Embryonic facial prominence (tissue), 1 donor: ENCODE measurements at regions not wholly inside any gene's neighbourhood (a gene's known extent, or its start where the extent isn't known, plus 50 kb on each side); places are given as distances from the start of the nearest gene placed in this dataset.
"Not testable (repeated sequence)": the region's sequence is repeated elsewhere in the genome, so short reads cannot be mapped to it uniquely, and the experiment has no call there.

ENCODE experiments used
- DNase-seq: peaks from one replicate; pipeline ENCODE4 v3.0.0-alpha.2; 2016; ENCODE audit errors: extremely low spot score

DNA sequence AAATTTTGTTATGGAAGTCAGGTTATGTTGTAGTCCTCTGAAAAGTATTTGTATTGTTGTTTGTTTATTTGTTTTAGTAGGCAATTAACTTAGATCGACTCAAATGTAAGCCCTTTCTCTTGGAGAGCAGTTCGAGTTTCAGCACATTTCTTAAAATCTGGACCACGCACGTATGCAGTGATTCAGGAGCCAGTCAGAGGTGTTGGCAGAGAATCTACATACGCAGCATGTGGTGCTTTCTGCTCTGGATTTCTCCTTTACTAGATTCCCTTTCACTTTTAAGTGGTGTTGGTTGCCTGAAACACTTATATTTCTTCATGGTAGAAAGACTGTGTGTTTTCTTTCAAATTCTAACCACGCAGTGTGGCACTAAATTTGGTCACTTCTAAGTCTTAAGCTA lies 773.9 kb upstream of the LRATD1 start:
- no peak for DNase-seq

DNA sequence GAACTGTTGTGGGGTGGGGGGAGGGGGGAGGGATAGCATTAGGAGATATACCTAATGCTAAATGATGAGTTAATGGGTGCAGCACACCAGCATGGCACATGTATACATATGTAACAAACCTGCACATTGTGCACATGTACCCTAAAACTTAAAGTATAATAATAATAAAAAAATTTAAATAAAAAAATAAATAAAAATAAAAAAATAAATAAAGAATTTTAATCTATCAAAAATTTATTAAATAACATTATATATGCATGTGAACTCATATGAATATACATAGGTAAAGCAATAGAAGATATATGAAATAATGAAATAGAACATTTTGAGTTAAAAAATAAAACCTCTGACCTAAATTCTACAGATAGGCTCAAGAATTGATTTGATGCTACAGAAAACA lies 764.2 kb upstream of the LRATD1 start:
- not testable (repeated sequence) for DNase-seq

DNA sequence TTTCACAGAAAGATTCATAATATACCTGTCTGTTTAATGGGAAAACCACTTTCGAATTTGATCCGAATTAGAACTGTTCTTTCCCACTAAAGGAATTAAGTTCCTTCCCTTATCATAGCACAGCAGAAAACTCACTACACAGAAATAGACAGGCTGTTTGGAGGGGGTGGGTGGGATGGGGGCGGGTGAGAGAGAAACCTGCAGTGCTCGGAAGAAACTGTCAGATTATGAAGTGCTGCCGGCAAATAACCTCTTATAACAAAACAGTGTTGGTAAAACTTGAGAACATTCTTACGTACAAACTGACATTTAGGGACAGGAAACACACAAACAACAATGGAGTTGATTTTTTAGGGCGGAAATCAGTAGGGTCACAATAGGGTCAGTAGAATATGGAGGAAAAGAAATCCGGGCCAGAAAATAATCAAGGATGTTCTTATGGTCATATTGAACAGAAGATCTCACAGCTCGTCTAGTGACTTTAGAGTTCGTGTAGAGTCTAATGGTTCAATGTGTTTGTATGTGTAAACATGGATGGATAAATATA lies 756.0 kb upstream of the LRATD1 start:
- DNase-seq: no peak

DNA sequence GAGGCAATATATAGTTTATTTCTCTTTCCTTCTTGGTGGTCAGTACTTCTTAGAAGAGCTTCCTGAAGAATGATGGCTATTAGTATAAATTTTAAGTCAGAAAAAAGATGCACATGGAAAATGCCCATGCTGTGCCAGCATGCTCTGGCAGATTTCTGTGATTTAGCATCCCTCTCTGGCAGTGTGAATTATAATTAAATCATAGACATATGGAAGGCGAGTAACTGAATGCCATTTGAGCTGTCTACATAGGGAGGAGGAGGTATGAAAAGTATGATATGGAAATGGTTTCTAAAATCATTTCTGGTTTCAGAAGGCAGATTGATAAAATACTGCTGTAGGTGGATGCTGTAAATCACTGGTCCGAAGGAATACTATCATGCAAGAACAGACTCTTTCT lies 754.9 kb upstream of the LRATD1 start:
- no peak for DNase-seq

DNA sequence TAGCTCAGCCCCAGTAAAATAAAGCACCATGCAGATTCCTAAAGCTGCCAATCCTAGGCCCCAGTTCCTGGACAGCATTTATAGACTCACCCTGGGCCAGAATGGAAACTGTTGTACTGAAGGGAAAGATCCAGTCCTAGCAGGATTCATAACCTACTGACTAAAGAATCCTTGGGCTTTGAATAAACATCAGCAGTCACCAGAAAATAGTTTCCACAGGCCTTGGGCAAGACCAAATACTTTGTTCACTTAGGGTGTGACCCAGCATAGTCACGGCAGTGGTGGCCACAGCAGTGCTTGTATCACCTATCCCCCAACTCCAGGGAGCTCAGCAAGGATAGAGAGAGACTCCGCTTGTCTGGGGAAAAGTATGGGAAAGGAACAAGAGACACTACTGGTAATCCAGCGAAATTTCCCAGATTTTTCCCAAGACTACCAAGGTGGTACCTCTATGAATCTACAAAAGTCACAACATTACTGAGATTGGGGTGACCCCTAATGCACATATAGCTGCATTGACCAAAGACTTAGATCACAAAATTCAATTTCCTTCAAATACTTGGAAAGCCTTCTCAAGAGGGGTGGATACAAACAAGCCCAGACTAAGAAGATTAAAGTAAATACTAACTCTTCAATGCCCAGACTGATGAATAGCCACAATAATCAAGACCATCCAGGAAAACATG lies 748.1 kb upstream of the LRATD1 start:
- DNase-seq: no peak

DNA sequence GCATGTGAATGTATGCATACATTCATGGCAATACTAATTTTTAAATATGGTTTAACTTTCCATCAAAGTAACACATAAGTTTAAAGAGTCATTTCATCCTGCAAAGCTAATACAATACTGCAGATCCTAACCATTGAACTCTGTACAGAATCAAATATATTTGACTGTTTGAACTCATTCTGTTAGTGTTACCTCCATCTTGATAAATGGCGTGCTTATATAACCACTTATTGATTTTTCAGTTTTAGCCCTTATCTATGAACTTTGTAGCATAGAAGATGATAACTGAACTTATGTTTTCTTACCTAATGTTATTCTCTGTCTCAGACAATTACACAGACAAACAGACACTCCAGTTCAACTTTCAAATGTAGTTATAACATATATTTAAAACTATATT lies 731.0 kb upstream of the LRATD1 start:
- no peak for DNase-seq

DNA sequence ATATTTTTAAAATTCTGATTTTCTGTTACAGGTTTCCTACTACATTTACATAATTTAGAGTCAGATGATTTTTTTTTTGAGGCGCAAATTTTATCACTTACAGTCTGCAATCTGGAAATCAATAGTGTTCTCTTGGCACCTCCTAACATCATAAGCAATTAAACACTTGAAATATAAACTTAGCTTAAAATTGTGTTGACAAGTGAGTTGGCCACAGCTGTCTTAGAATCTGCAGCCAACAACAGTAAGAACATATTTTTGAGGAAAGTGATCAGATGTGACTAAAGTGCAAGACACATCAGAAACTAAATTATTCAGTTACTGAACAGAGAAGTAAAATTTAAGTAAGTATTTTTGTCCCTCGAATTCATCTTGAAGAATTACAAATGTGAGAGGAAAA lies 726.7 kb upstream of the LRATD1 start:
- no peak for DNase-seq

DNA sequence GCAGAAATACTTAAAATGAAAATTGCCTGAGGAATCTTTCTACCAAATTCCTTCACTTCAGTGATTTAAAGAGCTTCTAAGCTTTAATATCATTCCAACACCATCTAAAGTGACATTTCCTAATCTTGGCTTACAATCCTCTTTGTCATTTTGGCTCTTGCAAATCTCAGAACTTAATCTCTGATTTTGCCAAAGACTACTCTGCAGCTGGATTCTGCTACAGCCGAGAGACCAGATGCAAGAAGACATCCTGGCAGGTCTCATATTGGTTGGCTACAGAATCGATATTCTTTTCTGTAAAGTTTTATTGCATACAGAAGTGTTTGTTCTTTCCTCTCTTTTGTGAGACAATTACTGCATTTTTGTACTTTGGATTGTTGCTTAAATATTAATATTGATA lies 716.5 kb upstream of the LRATD1 start:
- no peak for DNase-seq

DNA sequence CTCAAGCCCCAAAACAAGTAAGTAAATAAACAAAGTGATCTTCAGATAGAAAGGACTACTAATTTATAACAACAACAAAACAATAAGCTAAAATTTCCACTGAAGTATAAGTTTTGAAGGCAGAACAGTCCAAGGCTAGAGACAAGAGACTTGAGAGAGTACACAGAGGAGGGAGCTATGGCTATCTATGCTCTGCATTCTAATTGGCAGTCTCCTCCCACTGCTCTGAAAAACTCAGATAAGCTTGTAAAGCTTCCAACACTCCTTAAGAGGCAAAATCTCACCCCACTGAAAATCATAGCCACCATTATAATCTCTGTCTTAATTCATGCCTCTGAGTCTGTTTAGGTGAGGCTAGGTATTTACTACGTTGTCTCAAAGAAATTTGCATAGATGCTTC lies 714.6 kb upstream of the LRATD1 start:
- DNase-seq: no peak

DNA sequence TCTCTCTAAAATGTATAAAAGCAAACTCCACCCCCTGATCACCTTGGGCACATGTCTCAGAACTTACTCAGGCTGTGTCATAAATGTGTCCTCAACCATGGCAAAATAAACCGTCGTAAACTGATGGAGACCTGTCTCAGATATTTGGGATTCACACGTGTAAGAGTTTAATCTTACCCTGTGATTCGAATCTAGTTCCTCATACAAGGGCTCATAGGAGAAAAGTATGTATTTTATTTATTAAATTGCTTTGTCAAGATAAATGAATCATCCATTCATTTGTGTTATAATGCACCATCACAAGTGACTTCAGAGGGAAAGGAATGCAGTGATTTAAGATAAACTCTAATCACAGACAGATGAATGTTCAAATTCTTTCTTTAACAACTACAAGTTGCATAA lies 712.5 kb upstream of the LRATD1 start:
- DNase-seq: no peak

DNA sequence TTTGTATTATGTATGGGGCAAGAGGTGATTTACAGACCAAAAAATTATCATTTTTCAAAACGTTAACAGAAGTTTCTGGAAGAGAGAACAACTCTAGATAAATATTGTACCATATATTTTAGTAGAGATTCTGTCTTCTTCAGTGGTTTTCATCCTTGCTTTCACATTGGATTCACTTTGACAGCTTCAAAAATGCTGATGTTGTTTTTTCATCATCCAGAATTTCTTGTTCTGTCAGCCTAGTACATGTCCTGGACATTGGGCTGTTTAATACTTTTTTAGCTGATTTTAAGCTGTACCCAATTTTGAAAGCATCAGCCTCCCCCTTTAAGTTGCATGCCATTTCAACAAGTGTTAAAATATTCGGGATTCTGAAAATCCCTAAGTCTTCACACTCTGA lies 711.3 kb upstream of the LRATD1 start:
- no peak for DNase-seq

DNA sequence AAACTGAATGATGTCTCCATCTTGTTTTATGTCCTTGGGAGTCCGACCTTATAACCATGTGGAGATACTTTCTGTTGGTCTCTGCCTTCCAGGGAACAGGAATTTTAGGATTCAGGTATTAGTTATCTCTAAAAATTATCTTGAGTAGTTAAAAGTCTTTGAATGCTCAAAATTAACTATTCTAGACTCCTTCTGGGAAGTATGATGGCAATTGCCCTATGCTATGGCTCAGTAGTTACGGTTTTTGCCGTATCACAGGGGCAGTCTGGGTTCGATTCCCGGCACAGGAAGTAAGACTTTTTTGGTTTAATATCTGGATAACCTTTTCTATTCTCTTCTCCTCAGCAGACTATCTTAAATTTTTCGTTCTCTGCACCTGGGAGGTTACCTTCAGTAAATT lies 708.7 kb upstream of the LRATD1 start:
- no peak for DNase-seq

DNA sequence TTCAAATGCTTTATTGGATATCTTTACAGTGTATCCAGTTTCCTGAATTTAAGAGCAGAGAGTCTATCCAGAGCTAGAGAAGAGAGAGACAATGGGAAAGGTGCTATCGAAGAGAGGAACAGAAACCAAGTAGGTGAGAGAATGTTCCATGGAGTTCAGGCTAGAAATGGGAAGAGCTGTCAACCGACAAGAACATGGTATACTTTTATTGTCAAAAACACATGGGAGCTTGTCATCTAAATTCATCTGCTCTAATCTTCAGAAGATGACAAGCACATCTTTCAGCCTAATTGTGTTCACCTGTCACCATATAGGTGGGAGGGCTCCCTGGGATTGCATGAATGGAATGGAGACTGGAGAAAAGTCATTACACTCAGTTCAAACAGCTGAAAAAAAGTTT lies 690.4 kb upstream of the LRATD1 start:
- no peak for DNase-seq

DNA sequence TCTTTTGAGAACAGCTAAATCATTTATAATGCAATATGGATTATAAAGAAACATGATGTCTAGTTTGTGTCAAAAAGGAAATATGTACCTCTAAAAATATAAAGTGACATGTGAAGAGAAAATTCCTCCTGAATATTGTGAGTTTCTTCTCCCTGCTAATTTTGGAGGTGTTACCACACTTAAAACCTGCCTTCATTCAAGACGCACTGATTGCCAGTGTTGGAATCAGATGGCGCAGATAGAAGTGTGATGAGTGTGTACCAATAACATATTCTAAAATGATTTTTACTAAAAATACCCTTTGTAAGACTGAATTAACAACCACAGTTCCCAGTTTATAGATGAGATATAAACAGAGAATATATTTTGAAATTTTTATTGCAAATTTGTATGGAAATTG lies 681.8 kb upstream of the LRATD1 start:
- no peak for DNase-seq

DNA sequence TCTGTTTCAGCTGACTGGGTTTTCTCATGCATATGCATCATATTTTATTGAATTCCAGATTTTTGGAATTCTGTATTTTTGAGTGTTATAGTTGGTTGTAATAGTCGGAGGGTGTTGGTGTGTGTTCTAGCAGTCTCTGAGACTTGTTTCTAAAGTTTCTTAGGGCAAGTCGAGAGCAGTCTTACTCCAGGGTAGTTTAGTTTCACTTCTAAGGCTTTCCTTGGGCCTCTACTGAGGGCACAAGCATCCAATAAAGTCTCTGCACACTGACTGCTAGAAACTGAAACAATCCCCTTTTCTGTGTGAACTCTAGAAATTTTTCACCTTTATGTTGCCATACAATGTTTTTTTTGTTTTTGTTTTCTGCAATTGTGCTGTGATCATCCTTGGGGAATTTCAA lies 663.7 kb upstream of the LRATD1 start:
- DNase-seq: no peak

DNA sequence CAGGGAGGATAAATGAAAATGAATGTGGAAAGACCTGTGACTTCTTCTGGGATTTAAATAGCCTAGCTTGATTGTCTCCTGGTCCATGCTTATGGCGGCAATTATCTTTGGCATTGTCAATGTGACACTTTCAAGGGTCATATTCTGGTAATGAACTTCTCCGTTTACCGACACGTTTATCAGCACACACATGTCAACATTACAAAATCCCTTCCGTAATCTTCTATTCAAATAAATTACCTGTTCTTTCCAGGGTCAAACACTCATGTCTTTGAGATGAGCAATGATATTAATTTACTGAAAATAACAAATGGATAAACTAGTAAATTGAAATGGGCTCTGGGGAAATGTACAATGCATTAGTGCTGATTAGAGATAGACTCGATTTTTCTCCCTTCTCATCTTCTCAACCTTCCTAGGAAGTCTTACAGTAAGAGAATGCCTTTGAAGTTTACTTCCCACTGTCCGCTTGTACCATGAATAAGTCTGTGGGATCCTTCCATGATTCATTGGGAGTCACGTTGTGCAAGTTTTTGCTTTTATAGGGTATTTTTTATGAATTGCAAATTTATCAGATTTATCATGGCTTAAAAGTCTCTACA lies 646.3 kb upstream of the LRATD1 start:
- DNase-seq: no peak

DNA sequence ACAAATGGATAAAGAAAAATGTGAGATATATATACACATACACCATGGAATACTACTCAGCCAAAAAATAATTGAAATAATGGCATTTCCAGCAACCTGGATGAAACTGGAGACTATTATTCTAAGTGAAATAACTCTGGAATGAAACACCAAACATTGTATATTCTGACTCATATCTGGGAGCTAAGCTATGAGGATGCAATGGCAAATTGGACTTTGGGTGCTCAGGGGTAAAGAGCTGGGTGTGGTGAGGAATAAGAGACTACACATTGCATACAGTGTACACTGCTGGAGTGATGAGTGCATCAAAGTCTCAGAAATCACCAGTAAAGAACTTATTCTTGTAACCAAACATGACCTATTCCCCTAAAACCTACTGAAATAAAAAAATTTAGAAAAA lies 636.0 kb upstream of the LRATD1 start:
- DNase-seq: no peak

DNA sequence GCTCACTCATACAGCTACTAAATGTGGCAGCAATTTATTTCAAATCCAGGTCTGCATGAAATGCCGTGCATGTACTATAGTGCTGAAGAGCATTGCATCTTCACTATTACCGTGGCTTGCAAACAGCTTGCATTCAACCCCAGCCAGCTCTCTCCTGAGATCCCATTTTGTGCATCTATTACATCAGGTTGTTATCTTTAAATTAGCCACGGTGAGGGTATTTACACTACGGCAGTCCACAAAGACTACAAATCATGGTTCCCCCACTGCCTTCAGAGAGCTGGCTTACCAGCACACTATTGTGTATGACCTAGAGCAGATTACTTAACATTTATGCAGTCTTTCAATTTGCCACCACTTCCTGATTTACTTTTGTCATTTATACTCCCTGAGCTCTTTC lies 621.3 kb upstream of the LRATD1 start:
- DNase-seq: no peak

DNA sequence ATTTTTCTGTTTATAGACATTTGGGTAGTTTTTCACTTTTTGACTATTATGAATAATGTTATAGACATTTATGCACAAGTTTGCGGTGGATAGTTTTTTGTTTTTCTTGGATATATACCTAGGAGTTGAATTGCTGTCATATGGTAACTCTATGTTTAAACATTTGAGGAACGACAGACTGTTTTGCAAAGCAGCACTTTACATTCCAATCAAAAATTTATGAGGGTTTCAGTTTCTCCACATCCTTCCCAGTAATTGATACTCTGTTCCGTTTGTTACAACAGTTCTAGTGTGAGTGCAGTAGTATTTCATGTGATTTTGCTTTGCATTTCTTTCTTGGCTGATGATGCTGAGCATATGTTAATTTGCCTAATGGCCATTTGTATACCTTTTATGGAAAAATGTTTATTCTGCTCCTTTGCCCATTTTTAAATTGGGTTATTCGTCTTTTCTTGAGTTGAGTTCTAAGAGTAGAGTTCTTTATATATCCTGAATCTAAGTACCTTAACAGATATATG lies 617.3 kb upstream of the LRATD1 start:
- no peak for DNase-seq

DNA sequence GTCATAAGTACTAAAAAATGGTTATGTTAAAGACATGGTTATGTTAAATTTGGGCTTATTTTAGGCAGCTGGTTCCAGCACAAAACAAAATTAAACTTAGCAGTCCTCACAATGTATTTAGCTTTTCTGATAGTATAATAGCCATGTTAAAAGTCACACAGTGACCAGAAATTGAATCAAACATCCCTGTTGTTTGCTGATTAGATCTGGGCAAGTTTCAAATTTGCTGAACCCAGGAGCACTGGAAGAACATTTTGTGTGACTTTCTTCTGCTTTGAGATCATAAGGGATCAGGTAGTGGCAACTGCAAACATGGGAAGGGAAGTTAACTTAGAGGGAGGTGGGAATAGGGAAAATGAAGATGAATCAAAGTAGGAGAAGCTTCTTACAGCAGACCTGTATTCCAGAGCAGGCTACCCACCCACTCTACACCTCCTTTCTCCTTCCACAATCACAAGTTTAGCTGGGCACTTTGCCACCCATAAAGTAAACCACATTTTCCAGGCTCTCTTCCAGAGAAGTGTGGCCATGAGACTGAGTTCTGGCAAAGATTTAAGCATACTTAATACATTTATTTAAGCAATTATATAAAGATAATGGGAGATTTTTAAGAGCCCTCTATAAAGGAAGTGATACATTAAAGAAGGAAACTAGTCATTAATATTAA lies 616.1 kb upstream of the LRATD1 start:
- DNase-seq: no peak

DNA sequence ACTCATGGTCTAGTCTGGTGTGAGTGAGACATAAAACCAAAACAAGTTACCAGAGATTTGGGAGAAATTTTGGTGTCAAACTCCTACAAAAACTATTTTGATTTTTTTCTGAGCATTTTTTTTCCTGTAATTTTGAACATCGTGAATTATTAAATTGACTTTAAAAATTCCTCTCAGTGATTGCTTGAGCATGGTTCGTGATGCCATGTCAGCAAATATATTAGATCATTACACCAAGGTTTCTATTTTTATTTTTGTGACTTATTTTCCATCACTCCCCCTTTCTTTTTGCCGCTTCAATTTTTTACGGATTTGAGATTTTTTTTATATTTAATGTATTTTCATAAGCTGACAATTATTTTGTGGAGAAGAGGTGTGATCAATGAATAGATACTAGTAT lies 613.9 kb upstream of the LRATD1 start:
- DNase-seq: no peak

DNA sequence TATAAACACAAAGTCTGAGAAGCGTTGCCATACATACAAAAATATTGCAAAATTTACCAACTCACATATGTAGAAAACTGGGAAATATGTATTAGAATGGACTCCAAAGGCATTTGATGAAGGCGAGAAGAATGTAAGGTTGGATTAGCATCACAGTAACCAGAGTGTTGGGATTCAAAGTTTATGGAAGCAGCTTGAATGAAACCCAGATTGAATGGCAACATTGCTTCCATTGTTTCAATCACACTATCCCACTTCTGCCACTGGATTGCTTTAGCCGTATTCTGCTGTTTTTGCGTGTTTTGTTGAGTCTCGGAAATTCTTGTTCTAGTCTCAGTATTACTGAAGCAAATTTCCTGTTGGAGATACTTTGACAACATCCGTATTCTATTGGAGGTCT lies 609.0 kb upstream of the LRATD1 start:
- DNase-seq: no peak

DNA sequence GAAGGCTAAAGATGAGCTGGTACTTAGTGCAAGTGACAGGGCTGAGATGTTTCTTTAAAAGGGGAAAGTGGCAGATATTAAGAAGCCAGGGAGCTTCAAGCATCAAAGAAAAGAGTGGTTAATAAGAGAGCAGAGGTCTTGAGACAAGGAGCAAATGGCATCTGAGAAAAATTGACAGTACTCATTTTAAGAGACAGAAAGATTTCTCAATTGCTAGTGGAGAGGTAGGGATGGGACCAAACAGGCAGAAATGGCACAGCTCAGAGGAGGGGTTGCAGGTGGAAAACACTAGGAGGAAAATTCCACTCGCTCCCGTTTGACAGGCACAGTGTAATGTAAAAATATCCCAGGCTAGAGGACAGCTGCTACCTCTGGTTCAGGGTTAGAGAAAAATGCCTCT lies 593.4 kb upstream of the LRATD1 start:
- DNase-seq: no peak
